DND-41 (cell line): ENCODE measurements at regions not wholly inside any gene's neighbourhood (a gene's known extent, or its start where the extent isn't known, plus 50 kb on each side); places are given as distances from the start of the nearest gene placed in this dataset.

Source experiments
- ATAC-seq: fragments of 200-7000 bp; cut with Tn5 transposase; 3 replicates; pipeline ENCODE4 v1.9.1; 2021; ENCODE audit warnings: low read depth; ENCODE audit not compliant: insufficient read depth
- DNase-seq: peaks from one replicate; pipeline ENCODE4 v3.0.0-alpha.2; 2020
- H2AFZ ChIP-seq: 2 replicates; pipeline ENCODE4 v1.6.0; 2012; ENCODE audit warnings: low read depth, low read length
- H3K27ac ChIP-seq: 2 replicates; pipeline ENCODE4 v1.5.1; 2012; ENCODE audit warnings: low read length, inconsistent platforms
- H3K27me3 ChIP-seq: fragments of 200-600 bp; sonication (generic); 2 replicates; pipeline ENCODE4 v1.6.0; 2012; ENCODE audit warnings: low read length, mild to moderate bottlenecking, inconsistent platforms; ENCODE audit not compliant: insufficient read depth, poor library complexity
- H3K36me3 ChIP-seq: 2 replicates; pipeline ENCODE4 v1.5.1; 2012; ENCODE audit warnings: low read length, inconsistent platforms; ENCODE audit not compliant: insufficient read depth
- H3K4me1 ChIP-seq: 2 replicates; pipeline ENCODE4 v1.5.1; 2012; ENCODE audit warnings: mild to moderate bottlenecking, low read length; ENCODE audit not compliant: insufficient read depth
- H3K4me2 ChIP-seq: 2 replicates; pipeline ENCODE4 v1.6.0; 2012; ENCODE audit warnings: mild to moderate bottlenecking, moderate library complexity, low read length, inconsistent platforms; ENCODE audit not compliant: insufficient read depth
- H3K4me3 ChIP-seq, 2 experiments: fragments of 200-600 bp in 1 of 2; shearing (Covaris generic) in 1 of 2; 2 replicates each; pipeline ENCODE4 v1.5.1; 2012 to 2016; ENCODE audit warnings: inconsistent platforms in 2 of 2, low read length in 2 of 2, mild to moderate bottlenecking in 2 of 2, low read depth in 1 of 2, moderate library complexity in 1 of 2
- H3K79me2 ChIP-seq: 2 replicates; pipeline ENCODE4 v1.6.0; 2012; ENCODE audit warnings: low read length, inconsistent platforms; ENCODE audit not compliant: insufficient read depth
- H3K9ac ChIP-seq: 2 replicates; pipeline ENCODE4 v1.6.0; 2012; ENCODE audit warnings: low read depth, mild to moderate bottlenecking, inconsistent platforms, low read length, moderate library complexity
- H3K9me3 ChIP-seq: 2 replicates; pipeline ENCODE4 v1.5.1; 2012; ENCODE audit warnings: low read length, moderate library complexity, mild to moderate bottlenecking, inconsistent platforms; ENCODE audit not compliant: insufficient read depth, severe bottlenecking
- H4K20me1 ChIP-seq: 2 replicates; pipeline ENCODE4 v1.6.0; 2012; ENCODE audit warnings: low read length; ENCODE audit not compliant: insufficient read depth
- EZH2 ChIP-seq: IDR thresholded peaks from 3 replicates; pipeline ENCODE4 v1.6.1; 2012; ENCODE audit warnings: borderline replicate concordance, low read depth, mild to moderate bottlenecking, moderate library complexity, low read length, inconsistent platforms; ENCODE audit not compliant: severe bottlenecking
- TF ChIP-seq, protein P1 (sequence below): IDR thresholded peaks from 2 replicates; pipeline ENCODE4 v1.5.1; 2012; ENCODE audit warnings: borderline replicate concordance, low read length, moderate library complexity, mild to moderate bottlenecking; ENCODE audit not compliant: poor library complexity, severe bottlenecking; ENCODE audit errors: extremely low read depth

DNA sequence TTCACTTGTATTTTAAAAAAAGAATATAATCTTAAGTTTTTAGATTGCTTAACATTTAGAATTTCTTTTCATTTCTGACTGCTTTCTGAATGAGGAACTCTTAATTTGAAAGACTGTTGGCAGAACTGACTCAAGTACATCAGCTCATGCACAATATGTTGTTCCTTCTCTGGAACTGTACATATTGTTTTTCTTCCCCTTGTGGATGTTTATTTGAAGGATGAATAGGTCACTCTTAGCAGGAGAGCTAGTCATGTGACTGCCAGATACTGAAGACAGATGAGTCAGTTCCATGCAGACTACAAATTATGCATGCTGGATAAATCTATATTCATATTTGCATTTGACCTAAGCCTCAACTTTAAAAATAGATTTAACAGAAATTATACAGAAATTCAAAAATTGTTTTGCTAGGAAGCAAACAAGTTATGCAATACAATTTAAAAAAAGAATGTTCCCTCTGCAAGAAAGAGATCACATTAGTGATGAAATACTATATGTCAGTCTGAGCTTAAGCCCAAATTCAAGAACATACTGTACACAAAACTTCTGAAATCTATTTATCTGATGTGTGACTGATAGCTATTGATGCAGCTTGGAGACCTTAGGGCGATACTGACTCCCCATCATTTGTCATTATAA, 1274.9 kb upstream of the GJE1 start:
- no peaks in the 10 kb centered on the region for H3K4me1 ChIP-seq
- H4K20me1 ChIP-seq: no peaks in the 10 kb centered on the region
- ATAC-seq: no peak
- no peak overlapping the region for H3K4me2 ChIP-seq
- TF ChIP-seq, protein P1, sequence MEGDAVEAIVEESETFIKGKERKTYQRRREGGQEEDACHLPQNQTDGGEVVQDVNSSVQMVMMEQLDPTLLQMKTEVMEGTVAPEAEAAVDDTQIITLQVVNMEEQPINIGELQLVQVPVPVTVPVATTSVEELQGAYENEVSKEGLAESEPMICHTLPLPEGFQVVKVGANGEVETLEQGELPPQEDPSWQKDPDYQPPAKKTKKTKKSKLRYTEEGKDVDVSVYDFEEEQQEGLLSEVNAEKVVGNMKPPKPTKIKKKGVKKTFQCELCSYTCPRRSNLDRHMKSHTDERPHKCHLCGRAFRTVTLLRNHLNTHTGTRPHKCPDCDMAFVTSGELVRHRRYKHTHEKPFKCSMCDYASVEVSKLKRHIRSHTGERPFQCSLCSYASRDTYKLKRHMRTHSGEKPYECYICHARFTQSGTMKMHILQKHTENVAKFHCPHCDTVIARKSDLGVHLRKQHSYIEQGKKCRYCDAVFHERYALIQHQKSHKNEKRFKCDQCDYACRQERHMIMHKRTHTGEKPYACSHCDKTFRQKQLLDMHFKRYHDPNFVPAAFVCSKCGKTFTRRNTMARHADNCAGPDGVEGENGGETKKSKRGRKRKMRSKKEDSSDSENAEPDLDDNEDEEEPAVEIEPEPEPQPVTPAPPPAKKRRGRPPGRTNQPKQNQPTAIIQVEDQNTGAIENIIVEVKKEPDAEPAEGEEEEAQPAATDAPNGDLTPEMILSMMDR: no peak
- no peak for TF ChIP-seq EZH2
- DNase-seq: no peak
- H3K9ac ChIP-seq: no peak overlapping the region
- no peaks in the 10 kb centered on the region for H3K79me2 ChIP-seq
- H2AFZ ChIP-seq: no peak overlapping the region
- no peak overlapping the region for H3K4me3 ChIP-seq
- no peaks in the 10 kb centered on the region for H3K36me3 ChIP-seq
- H3K27ac ChIP-seq: no peak overlapping the region
- H3K27me3 ChIP-seq: no peaks in the 10 kb centered on the region
- no peaks in the 10 kb centered on the region for H3K9me3 ChIP-seq

DNA sequence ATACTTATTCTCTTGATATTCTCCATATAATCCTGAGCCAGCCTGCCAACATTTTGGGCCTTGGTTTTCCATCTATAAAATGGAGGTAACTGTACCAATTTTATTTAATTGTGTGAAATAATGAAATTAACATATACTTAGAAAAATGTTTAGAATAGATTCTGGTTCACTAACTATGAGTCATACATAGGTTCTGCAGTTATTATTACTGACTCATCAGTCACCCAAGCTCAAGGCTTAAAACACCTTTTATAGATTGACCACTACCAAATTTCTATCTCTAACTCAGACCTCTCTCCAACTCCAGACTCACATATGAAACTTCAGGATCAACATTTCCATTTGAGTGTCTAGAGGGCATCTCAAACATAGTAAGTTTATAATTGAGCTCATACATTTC, 1277.2 kb upstream of the GJE1 start:
- DNase-seq (no peak), ATAC-seq (no peak)
- Histone ChIP-seq H3K4me3 (no peak overlapping the region), H3K4me2 (no peak overlapping the region), H3K27ac (no peak overlapping the region), H4K20me1 (no peaks in the 10 kb centered on the region), H3K79me2 (no peaks in the 10 kb centered on the region), H3K36me3 (no peaks in the 10 kb centered on the region), H3K4me1 (no peaks in the 10 kb centered on the region), H3K27me3 (no peaks in the 10 kb centered on the region), H3K9ac (no peak overlapping the region), H2AFZ (no peak overlapping the region), H3K9me3 (no peaks in the 10 kb centered on the region)
- TF ChIP-seq, protein P1: no peak
- no peak for TF ChIP-seq EZH2

DNA sequence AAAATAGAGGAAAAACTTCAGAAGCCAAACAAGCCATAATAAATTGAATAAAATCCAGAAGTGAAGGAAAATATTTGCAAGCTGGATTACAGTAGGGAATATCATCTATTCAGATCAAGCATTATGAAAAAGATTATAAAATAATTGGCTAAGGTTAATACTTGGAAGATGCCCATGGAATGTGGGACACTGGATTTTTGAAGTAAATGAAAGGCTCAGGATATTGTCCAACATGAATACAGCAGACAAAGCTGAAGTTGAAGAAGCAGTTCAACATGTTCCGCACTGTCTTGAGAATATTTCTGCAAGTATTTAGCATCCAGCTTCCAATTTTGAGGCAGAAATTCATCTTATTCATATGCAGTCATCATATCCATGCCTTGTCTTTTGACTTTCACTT, 1278.4 kb upstream of the GJE1 start:
- Histone ChIP-seq H3K27ac (no peak overlapping the region), H3K4me3 (no peak overlapping the region), H3K4me2 (no peak overlapping the region), H3K9me3 (no peaks in the 10 kb centered on the region), H3K4me1 (no peaks in the 10 kb centered on the region), H3K79me2 (no peaks in the 10 kb centered on the region), H3K9ac (no peak overlapping the region), H2AFZ (no peak overlapping the region), H4K20me1 (no peaks in the 10 kb centered on the region), H3K27me3 (no peaks in the 10 kb centered on the region), H3K36me3 (no peaks in the 10 kb centered on the region)
- no peak for TF ChIP-seq EZH2
- TF ChIP-seq, protein P1: no peak
- DNase-seq (no peak), ATAC-seq (no peak)

DNA sequence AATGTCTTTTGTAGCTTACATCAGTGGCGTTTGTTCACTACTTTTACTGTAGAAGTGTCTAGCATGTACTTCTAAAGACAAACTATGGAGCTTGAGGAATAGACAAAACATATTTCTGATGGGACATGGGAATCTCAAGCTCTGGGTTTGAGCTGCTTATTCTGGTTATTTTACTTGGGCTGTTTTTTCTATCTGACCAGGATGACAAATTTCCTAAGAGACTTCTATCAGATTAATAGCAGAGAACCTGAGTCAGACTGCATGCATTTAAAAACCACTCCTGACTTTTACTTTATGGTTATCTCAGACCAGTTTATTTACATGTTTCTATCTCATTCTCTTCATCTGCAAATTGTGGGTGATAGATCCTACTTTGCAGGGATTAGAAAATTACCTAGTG, 1282.3 kb upstream of the GJE1 start:
- no peaks in the 10 kb centered on the region for H4K20me1 ChIP-seq
- ATAC-seq (no peak), DNase-seq (no peak)
- no peaks in the 10 kb centered on the region for H3K36me3 ChIP-seq
- no peaks in the 10 kb centered on the region for H3K79me2 ChIP-seq
- H3K9ac ChIP-seq: no peak overlapping the region
- H3K4me3 ChIP-seq: no peak overlapping the region
- H3K27ac ChIP-seq: no peak overlapping the region
- TF ChIP-seq, protein P1: no peak
- TF ChIP-seq EZH2: no peak
- H2AFZ ChIP-seq: no peak overlapping the region
- H3K9me3 ChIP-seq: no peaks in the 10 kb centered on the region
- H3K4me1 ChIP-seq: no peaks in the 10 kb centered on the region
- no peak overlapping the region for H3K4me2 ChIP-seq
- no peaks in the 10 kb centered on the region for H3K27me3 ChIP-seq
